PC-3 (cell line): ENCODE measurements at regions not wholly inside any gene's neighbourhood (a gene's known extent, or its start where the extent isn't known, plus 50 kb on each side); places are given as distances from the start of the nearest gene placed in this dataset.

Experiments used
- ATAC-seq: fragments of 200-7000 bp; cut with Tn5 transposase; 2 replicates; pipeline ENCODE4 v1.9.1; 2020; ENCODE audit warnings: mild to moderate bottlenecking, moderate library complexity
- BruUV-seq: library from RNA; stranded (reverse); fragments of 400-500 nt; replicated peaks from 2 replicates; lab custom pipeline; 2021; lab: Mats Ljungman, UMichigan
- CTCF ChIA-PET: fragments of 300-600 bp; sonication (Branson Sonifier 250); formaldehyde crosslinking; loops from one replicate; lab custom pipeline; 2022; ENCODE audit warnings: antibody characterized with exemption; lab: Charles Lee
- POLR2A ChIA-PET: fragments of 300-600 bp; sonication (Branson Sonifier 250); formaldehyde crosslinking; loops from one replicate; lab custom pipeline; 2022; ENCODE audit warnings: antibody characterized with exemption; ENCODE audit not compliant: unreplicated experiment; lab: Charles Lee
- DNase-seq: peaks from one replicate; pipeline ENCODE4 v3.0.0-alpha.2; 2015
- H2AFZ ChIP-seq: fragments of 300-600 bp; sonication (generic); 2 replicates; pipeline ENCODE4 v1.6.0; 2016; ENCODE audit warnings: antibody characterized with exemption, low read length
- H3F3A ChIP-seq: fragments of 300-600 bp; sonication (generic); one replicate; pipeline ENCODE4 v1.6.0; 2017; ENCODE audit warnings: antibody characterized with exemption, low read length, control low read depth, mild to moderate bottlenecking; ENCODE audit not compliant: unreplicated experiment
- H3K27ac ChIP-seq: fragments of 300-600 bp; sonication (generic); 2 replicates; pipeline ENCODE4 v1.5.1; 2016; ENCODE audit warnings: mild to moderate bottlenecking, low read length
- H3K27me3 ChIP-seq: fragments of 300-600 bp; sonication (generic); 2 replicates; pipeline ENCODE4 v1.6.1; 2016; ENCODE audit warnings: low read length, mixed read lengths
- H3K36me3 ChIP-seq: fragments of 300-600 bp; sonication (generic); 2 replicates; pipeline ENCODE4 v1.6.1; 2016; ENCODE audit warnings: low read depth, mixed run types, low read length, mixed read lengths
- H3K4me1 ChIP-seq: fragments of 300-600 bp; sonication (generic); 2 replicates; pipeline ENCODE4 v1.5.1; 2016; ENCODE audit warnings: low read length; ENCODE audit not compliant: insufficient read depth
- H3K4me2 ChIP-seq: fragments of 300-600 bp; sonication (generic); 2 replicates; pipeline ENCODE4 v1.6.0; 2016; ENCODE audit warnings: low read length
- H3K4me3 ChIP-seq: fragments of 300-600 bp; sonication (generic); 2 replicates; pipeline ENCODE4 v1.5.1; 2016; ENCODE audit warnings: mild to moderate bottlenecking, low read length, mixed read lengths
- H3K79me2 ChIP-seq: fragments of 300-600 bp; sonication (generic); 2 replicates; pipeline ENCODE4 v1.6.1; 2017; ENCODE audit warnings: low read length, mixed read lengths
- H3K9ac ChIP-seq: fragments of 300-600 bp; sonication (generic); 2 replicates; pipeline ENCODE4 v1.6.0; 2016; ENCODE audit warnings: mild to moderate bottlenecking, low read length
- H3K9me2 ChIP-seq: fragments of 300-600 bp; sonication (generic); replicated peaks from 2 replicates; pipeline ENCODE4 v1.6.1; 2016; ENCODE audit warnings: mixed run types, low read length, mixed read lengths
- H3K9me3 ChIP-seq: fragments of 300-600 bp; sonication (generic); 2 replicates; pipeline ENCODE4 v1.6.1; 2016; ENCODE audit warnings: low read length, mixed read lengths
- H4K20me1 ChIP-seq: fragments of 300-600 bp; sonication (generic); 2 replicates; pipeline ENCODE4 v1.6.1; 2016; ENCODE audit warnings: low read length, mixed read lengths
- CTCF ChIP-seq: fragments of 300-600 bp; sonication (generic); conservative IDR thresholded peaks from 2 replicates; pipeline ENCODE4 v1.5.1; 2017; ENCODE audit warnings: antibody characterized with exemption, low read depth, mild to moderate bottlenecking, low read length
- EZH2 ChIP-seq: fragments of 300-600 bp; sonication (generic); IDR thresholded peaks from one replicate; pipeline ENCODE4 v1.6.1; 2017; ENCODE audit warnings: antibody characterized with exemption, mild to moderate bottlenecking, low read length; ENCODE audit not compliant: unreplicated experiment
- EZH2phosphoT487 ChIP-seq: fragments of 300-600 bp; sonication (generic); IDR thresholded peaks from 2 replicates; pipeline ENCODE4 v1.6.1; 2018; ENCODE audit warnings: mild to moderate bottlenecking, antibody characterized with exemption, low read length, borderline replicate concordance
- intact Hi-C: fragments of 100-400 bp; cut with micrococcal nuclease; formaldehyde crosslinking; loops from 2 replicates; pipeline ENCODE4 v1.9.0; 2023

GRCh38 chr1:81406292-81406999, 394.3 kb upstream of the ADGRL2 start:
- H3K4me2 ChIP-seq: no peak overlapping the region
- ChIA-PET POLR2A (no interaction called here), CTCF (no interaction called here)
- H2AFZ ChIP-seq: no peak overlapping the region
- ATAC-seq (no peak), DNase-seq (no peak)
- BruUV-seq: no TSS peak
- H3K4me1 ChIP-seq: no peaks in the 10 kb centered on the region
- H3K79me2 ChIP-seq: no peaks in the 10 kb centered on the region
- H3F3A ChIP-seq: no peaks in the 10 kb centered on the region
- H4K20me1 ChIP-seq: no peaks in the 10 kb centered on the region
- H3K27me3 ChIP-seq: peaks cover 30% of the 10 kb centered on the region
- H3K36me3 ChIP-seq: no peaks in the 10 kb centered on the region
- H3K9ac ChIP-seq: no peak overlapping the region
- no peak overlapping the region for H3K27ac ChIP-seq
- no peak overlapping the region for H3K4me3 ChIP-seq
- no peaks in the 10 kb centered on the region for H3K9me3 ChIP-seq
- TF ChIP-seq EZH2 (no peak), CTCF (no peak), EZH2phosphoT487 (no peak)
- no peaks in the 10 kb centered on the region for H3K9me2 ChIP-seq
- intact Hi-C loops: no loop called here

GRCh38 chr1:81398041-81398440, 402.7 kb upstream of the ADGRL2 start:
- CTCF ChIA-PET: no interaction called here
- intact Hi-C loops: no loop called here

More at GRCh38 chr1:81398041-81398440, 402.7 kb upstream of the ADGRL2 start:
- Histone ChIP-seq H3K9me2 (no peaks in the 10 kb centered on the region), H3K4me2 (no peak overlapping the region), H3K9me3 (no peaks in the 10 kb centered on the region), H3K79me2 (no peaks in the 10 kb centered on the region), H4K20me1 (no peaks in the 10 kb centered on the region), H3K27me3 (peaks cover 2% of the 10 kb centered on the region; the same call in 1 of the 2 replicates), H3K4me3 (no peak overlapping the region), H3K36me3 (no peaks in the 10 kb centered on the region), H3K4me1 (no peaks in the 10 kb centered on the region), H3K27ac (no peak overlapping the region), H2AFZ (no peak overlapping the region), H3F3A (no peaks in the 10 kb centered on the region), H3K9ac (no peak overlapping the region)
- no peak for ATAC-seq
- POLR2A ChIA-PET: no interaction called here
- TF ChIP-seq CTCF: no peak
- no peak for TF ChIP-seq EZH2phosphoT487
- TF ChIP-seq EZH2: no peak
- DNase-seq: no peak
- no TSS peak for BruUV-seq
